ENCODE measurements at regions not wholly inside any gene's neighbourhood (a gene's known extent, or its start where the extent isn't known, plus 50 kb on each side); places are given as distances from the start of the nearest gene placed in this dataset.

DNA sequence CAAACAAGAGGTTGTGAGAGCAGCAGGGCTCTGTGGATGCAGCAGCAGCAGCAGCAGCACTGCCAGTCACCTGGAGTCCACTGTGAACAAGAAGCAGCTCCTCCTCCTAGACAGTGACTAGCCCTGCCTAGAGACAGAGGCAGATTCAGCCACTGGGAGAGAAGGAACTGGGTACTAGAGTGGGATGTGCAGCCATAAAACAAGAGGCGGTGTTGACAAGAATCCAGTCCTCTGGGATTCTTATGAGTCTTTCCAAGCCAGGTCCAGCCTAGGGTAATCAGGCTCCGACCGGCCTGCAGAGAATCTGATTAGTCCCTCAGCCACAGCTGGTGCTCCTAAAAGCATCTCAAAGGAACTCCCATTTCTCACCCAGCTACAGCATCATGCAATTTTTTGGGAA, 83.9 kb upstream of the USP47 start:
- DNase-seq (ENCODE audit: extremely low read depth in 1 of 2, low read depth in 1 of 2) = no peak

DNA sequence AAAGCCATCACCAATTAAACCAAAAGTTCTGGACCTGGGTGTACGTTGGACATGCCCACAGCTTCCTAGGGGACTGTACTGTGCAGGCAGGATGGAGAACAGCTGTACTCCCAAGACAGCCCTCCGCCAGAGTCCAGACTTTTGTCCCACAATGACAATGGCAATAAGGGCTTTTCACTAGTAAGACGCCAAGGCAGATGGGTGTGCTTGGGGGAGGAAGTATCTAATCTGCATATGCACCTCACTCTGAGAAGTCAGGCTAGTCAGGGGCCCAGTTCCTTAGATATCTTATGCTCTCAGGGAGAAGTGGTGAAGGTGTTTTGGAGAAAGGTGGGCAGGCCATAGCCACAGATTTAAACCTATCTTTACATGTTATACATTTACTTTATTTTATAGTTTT, 85.1 kb upstream of the USP47 start:
- DNase-seq (ENCODE audit: extremely low read depth in 1 of 2, low read depth in 1 of 2) = no peak

DNA sequence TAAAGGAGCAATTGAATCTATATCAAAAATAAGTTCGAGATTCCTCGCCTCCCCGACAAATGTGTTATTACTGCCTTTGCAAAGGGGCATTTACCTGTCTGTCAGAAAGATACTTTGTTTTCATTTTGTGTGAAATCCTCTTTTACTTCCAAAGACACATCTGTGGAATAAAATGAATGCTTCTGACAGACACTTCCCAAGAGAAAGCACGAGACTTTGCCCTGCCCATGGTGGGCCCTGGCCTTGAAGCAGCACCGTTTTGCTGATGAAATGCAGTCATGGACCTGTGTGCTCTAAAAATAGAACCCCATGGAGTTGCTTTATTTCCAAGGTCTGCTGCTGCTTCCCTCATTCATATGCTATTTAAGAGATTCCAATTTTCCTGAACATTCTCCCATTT, 85.9 kb upstream of the USP47 start:
- DNase-seq (ENCODE audit: extremely low read depth in 1 of 2, low read depth in 1 of 2) = no peak

DNA sequence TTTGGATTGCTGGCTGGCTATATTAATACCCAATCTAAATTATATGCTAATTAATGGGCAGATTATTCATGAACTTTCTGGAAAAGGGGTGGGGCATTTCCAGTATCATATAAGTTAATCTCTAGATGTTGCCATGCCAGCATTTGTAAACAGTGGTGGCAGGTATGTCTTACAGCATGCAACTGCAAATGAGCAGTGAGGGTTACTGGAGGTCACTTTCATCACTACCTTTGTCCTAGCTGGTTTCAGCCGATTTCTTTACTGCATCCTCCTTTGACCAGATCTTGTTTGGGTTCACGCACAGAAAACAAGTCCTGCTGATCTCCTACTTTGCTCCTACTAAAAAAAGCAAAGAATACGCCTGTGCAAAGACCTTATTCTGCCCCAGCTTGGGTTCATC, 89.1 kb upstream of the USP47 start:
- DNase-seq (ENCODE audit: extremely low read depth in 1 of 2, low read depth in 1 of 2) = no peak

DNA sequence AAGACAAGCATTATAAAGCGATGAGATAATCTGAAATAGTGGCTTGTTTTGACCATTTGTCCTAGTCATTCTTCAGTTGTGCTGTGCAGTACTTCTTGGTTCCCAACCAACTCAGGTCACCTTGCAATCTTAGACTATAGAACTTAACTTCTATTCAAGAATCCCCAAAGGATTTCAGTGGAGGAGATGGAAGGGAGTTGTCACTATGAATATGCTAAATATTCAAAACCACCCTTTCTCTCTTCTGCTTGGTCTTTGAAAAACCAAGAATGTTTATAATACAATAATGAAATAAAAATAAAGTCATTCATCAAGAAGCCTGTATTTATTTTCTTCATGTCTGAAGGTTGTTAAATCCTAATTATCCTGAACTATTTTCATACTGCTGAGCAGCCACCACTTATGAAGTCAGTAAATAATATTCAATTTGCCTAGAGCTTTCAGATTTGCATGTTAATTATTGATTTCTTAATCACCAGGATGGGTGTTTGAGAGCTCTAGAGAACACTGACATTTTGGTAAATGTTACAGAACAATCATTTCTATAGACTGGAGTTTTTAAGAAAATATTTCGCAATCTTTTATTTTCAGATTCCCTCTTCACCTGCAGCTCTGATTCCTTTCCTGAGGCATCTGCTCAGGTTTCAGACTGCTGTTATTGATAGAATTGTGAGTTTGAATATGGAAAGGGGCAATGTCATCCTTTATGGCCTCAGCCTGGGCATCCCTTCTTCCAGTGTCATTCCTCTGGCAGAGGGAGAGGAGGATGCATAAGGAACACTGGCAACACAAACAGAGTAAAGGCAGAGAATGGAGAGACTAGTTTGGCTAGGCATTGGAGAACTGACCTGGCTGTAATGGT, 91.5 kb upstream of the USP47 start:
- no peak for DNase-seq (ENCODE audit: extremely low read depth in 1 of 2, low read depth in 1 of 2)

DNA sequence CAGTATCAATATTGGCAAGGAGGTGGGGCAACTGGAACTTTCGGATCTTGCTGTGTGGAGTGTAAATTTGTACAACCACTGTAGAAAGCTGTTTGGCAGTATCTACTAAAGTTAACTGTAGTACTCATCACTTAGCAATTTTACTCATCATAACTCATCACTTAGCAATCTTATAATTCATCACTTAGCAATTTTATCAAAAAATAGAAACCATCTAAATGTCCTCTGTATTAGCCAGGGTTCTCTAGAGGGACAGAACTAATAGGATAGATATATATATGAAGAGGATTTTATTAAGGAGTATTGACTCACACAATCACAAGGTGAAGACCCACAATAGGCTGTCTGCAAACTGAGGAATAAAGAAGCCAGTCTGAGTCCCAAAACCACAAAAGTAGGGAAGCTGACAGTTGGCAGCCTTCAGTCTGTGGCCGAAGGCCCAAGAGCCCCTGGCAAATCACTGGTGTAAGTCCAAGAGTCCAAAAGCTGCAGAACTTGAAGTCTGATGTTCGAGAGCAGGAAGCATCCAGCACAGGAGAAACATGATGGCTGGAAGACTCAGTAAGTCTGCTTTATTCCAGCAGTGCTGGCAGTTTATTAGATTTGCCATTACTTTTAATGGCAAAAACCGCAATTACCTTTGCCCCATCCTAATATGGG, 92.9 kb upstream of the USP47 start:
- no peak for DNase-seq (ENCODE audit: extremely low read depth in 1 of 2, low read depth in 1 of 2)

DNA sequence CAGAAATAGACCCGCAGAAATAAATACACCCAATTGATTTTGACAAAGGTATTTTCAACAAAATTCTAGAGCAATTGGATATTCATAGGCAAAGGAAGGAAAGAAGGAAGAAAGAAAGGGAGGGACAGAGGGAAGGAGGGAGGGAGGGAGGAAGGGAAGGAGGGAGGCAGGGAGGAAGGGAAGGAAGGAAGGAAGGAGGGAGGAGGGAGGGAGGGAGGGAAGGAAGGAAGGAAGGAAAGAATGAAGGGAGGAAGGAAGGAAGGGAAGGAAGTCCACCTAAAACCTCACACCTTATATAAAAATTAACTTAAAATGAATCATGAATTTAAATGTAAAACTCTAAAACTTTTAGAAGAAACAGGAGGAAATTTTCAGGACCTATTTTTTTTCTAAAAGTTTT, 94.2 kb upstream of the USP47 start:
- DNase-seq (ENCODE audit: extremely low read depth in 1 of 2, low read depth in 1 of 2) = no peak

DNA sequence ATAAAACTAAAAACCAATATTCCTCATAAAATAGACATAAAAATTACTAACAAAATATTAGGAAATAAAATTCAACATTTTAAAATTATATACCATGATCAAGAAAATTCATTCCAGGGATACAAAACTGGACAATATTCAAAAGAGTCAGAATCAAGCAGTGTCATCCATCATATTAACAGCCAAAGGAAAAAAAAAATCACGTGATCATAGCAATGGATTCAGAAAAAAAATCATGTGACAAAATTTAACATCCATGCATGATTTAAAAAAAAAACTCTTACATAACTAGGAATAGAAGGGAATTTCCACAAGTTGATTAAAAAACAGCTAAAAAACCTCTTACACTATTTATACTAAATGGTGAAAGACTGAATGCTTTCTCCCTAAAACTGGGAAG, 95.3 kb upstream of the USP47 start:
- no peak for DNase-seq (ENCODE audit: extremely low read depth in 1 of 2, low read depth in 1 of 2)

DNA sequence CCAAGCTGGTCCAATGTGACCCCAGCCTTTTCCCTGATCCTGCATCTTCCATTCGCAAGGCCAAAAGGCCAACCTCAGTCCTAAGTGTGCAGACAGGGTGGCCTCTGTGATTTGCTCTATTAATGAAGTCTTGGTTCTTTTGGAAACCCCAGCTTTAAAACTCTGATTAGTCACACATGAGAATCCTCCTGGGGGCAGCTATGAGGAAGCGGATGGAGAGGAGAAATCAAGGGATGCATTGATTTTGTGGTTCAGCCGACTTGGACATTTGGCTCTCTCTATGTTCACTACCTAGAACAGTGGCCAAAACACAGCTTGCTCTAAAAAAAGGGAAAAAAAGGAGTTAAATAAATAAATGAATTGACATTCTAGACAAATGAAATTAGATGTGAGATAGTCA, 98.6 kb upstream of the USP47 start:
- no peak for DNase-seq (ENCODE audit: extremely low read depth in 1 of 2, low read depth in 1 of 2)

DNA sequence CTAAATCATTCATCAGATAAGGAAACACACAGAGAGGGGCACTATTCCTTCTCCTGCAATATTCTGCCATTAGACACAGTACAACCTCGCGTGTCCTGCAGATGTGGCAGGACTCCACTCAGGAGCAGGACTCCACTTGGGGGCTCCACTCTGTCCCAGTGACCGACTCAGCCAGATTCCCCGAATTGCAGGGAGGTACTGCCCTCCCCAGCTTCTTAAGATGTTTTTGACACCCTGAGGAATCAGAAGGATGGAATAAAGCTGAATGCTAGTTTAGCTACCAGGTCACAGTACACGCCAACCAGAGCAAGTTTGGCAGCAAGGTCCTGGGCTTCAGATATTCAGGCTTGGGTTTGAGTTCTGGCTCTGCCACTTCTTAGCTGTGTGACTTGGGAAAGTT, 99.3 kb upstream of the USP47 start:
- DNase-seq (ENCODE audit: extremely low read depth in 1 of 2, low read depth in 1 of 2) = no peak

DNA sequence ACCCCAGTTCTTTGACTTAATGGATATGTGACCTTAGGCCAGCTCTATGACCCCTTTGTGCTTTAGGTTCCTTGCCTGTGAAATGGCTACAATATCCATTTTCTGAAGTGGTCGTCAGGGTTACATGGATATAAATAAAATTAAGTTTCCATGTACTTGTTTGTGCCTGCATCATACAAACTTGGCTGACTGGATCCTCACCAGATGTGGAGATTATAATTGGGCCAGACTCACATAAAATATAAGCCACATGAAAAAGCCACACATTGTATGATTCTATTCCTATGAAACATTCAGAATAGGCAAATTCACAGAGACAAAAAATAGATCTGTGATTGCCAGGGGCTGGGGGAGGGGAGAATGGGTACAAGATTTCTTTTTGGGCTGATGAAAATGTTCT, 100.9 kb upstream of the USP47 start:
- no peak for DNase-seq (ENCODE audit: extremely low read depth in 1 of 2, low read depth in 1 of 2)

DNA sequence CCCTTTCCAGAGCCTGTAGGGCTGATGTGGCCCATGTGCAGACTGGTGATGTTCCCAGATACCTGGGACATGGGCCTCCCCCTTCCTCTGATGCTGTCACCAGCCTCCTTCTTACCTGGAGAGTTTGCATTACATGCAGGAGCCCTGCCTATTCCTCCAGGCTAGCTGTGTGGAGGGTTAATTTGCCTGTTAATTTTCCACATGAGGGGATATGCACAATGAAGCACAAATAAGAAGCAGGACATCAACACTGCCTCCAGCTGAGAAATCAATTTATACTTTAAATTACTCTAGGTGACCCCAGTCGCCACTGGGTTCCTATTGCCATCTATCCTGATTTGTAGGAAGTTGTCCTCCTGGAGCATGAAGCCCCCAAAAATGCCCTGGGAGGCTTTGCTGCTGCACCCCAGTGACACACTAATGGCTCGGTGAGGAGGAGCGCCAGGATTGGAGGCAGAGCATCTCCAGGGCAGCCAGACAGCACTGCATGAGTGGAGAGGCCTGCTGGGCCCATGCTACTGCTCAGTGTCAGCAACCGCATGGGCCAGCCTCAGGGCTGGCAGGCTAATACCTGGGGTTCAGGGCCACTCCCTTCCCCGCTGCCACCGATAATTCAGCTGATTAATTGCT, 101.6 kb upstream of the USP47 start:
- DNase-seq (ENCODE audit: extremely low read depth in 1 of 2, low read depth in 1 of 2) = no peak

DNA sequence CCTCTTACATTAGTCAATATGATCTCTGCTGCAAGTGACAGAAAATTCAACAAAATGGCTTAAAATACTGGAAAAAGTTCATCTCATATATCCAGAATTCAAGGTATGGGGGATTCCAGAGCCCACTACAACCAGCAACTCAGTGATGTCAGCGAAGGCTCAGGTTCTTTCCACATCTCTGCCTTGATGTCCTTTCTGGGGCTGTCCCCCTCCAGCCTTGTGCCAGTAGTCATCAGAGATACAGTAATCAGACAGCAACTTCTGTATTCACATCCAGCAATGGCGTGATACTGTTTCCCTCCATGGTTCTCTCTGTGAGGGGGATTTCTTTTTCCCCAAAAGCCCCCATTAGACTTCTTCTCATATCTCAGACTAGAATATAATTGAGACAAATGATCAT, 103.4 kb upstream of the USP47 start:
- DNase-seq (ENCODE audit: extremely low read depth in 1 of 2, low read depth in 1 of 2) = no peak

DNA sequence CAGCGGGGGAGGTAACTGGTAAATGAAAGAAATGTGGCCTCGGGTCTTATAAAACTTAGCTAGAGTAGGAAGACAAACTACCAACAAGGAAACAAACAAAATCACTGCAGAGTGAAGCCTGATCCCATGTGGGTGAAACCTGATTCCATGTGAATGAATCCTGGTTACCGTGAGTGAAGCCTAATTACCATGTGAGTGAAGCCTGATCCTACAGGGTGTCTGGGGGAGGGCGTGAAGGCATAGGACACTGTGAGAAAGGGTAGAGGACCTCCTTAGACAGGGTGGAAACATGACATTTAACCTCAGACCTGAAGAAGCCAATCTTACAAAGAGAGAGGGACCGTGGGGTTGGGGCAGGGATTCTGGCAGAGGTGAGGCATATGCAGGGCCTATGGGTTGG, 106.2 kb upstream of the USP47 start:
- DNase-seq (ENCODE audit: extremely low read depth in 1 of 2, low read depth in 1 of 2) = no peak

DNA sequence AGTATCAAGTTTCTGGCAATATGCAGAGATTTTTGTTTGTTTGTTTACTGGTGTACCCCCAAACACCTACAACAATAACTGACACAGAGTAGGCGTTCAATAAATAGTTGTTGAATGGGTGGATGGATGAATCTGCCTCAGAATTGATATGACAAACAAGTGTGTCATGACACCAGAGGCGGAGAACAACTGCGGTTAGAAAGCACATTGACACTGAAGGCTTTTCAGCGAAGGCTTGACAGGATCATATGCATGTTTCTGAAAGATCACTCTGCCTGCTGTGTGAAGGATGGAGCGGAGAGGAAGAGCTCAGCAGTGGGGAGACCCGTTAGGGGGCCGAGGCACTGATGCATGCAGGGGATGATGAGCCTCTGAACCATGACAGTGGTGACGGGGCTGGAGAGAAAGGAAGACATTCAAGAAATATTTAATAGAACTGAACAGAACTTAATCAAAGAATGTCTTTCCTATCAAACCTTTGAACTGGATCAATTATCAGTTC, 108.5 kb upstream of the USP47 start:
- DNase-seq (ENCODE audit: extremely low read depth in 1 of 2, low read depth in 1 of 2) = no peak

DNA sequence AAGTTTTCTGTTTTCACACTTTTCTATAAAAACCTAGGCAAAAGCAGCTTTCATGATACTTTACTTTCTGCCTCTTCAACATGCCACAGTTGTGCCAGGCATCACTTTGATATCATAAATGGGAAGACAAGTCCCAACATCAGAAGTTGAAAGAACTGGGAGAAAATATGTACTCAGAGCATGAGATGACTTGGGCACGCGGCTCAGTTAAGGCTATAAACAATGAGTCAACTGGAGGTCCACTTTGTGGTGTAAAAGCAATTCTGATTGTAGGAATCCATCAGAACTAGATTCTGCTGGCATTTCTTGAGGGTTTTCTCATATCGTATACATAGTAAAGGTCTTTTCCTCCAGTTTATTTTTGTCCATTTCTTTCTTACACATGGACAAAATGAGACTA, 109.7 kb upstream of the USP47 start:
- no peak for DNase-seq (ENCODE audit: extremely low read depth in 1 of 2, low read depth in 1 of 2)

DNA sequence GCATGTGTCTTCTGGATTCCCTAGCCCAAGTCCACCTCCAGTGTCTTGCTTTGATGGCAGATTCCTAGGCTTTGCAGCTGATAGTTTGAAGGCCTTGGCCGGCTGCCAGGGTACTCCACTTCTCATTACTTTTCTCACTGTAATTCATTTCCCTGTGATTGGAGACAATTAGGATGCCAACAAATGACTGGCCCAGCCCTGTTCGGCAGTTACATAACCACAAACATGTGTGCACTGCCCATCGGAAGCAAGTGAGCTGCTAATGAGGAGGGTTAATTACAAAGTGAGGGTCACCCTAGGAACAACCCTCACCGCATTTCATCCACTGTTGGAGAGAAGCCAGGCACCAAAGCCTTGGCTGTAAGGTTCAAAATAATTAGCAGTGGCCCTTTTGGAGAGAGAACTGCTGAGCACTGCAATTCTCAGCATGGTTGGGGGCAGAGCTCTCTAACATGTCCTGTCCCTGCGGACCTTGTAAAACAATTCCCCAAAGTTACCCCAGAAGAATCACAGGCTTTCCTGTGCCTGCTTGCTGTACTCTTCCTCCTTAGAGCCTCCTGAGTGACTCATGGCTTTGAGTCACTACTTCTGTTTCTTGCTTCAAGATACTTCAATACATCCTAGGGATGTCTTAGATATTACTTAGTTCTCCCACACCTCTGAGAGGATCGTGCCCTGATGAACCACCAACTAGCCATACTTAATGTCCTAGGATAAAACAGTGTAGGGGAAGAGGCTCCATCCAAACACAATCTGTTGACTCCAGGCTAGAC, 109.7 kb upstream of the GALNT18 start:
- DNase-seq (ENCODE audit: extremely low read depth in 1 of 2, low read depth in 1 of 2) = no peak

DNA sequence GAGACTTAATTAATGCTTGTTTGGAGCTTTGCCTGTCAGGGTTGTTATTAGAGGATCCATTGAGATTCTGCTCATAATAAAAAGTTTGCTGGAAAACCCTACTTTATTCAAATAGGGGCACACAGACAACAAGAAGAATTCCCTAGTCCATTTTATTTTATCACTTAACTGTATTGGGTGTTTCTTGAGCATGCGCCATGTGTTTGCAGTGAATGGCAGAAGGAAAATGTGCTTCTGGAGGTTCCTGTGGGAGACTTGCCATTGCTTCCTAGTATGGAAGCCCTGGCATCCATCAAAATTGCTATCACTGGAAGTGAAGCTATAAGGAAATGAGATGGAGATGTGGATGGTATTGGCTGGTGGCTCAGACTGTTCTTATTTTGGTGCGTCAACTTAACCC, 106.6 kb upstream of the GALNT18 start:
- DNase-seq (ENCODE audit: extremely low read depth in 1 of 2, low read depth in 1 of 2) = no peak

DNA sequence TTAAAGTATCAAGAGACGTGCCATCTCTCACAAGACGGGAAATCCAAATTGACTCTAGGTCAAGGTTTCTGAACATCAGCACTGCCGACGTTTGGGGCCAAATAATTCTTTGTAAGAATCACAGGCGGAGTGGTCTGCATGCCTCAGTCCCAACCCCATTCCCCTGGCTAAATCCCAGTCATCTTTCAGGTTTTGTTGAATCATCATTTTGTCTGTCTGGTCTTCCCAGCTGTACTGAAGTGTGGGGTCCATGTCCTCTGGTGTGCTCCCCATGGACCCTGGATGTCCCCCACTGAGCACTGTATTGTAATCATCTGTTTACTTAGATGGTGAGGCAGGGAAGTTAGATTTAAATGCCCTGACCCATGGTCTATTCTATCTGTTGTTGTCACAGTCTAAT, 103.6 kb upstream of the GALNT18 start:
- DNase-seq (ENCODE audit: extremely low read depth in 1 of 2, low read depth in 1 of 2) = no peak

DNA sequence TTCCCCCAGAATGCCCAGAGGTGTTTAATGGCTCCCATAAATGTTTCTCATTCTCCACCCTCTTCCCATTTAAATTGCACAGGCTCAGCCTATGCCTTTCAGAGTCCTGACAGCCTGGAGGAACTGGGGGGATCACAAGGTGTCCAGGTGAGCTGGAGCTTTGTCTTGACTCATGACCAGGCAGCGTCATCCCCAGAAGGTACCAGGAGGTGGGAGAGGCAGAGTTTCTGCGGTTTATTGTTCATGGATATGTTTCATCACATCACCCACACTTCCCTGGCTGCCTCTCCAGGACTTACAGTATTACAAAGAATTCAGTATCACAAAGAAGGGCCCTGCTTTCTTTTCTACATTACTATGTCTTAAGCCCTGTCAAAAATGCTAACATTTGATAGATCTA, 103.2 kb upstream of the GALNT18 start:
- no peak for DNase-seq (ENCODE audit: extremely low read depth in 1 of 2, low read depth in 1 of 2)

DNA sequence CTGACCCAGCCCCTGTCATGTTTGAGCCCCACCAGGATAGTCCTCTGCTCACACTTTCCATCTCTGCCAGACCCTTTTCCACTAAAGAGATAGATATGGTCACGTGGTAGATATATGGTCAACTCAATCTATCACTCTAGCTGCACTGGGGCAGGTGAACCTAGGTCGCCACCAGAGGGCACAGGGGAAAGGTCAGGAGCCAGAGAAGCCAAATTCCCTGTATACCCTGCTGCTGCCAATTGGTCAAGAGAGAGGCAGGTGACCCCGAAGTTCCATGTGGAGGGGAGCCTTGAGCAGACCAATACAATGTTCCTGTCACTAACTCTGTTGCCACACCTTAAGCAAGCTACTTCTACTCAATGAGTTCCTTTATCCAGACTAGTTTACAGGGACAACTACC, 101.1 kb upstream of the GALNT18 start:
- DNase-seq (ENCODE audit: extremely low read depth in 1 of 2, low read depth in 1 of 2) = no peak
